Nephron (organoid): ENCODE measurements at regions not wholly inside any gene's neighbourhood (a gene's known extent, or its start where the extent isn't known, plus 50 kb on each side); places are given as distances from the start of the nearest gene placed in this dataset.

ENCODE experiments used
- H3K27ac Mint-ChIP-seq, 3 experiments: 2 replicates each; pipeline ENCODE4 v1.8.0; 2020; ENCODE audit warnings: mixed read lengths in 3 of 3, mild to moderate bottlenecking in 2 of 3, moderate library complexity in 1 of 3
- H3K27me3 Mint-ChIP-seq: 2 replicates; pipeline ENCODE4 v1.8.0; 2021; ENCODE audit warnings: low read depth, mild to moderate bottlenecking, moderate library complexity, mixed read lengths
- H3K36me3 Mint-ChIP-seq: 2 replicates; pipeline ENCODE4 v1.8.0; 2020; ENCODE audit warnings: low read depth, mixed read lengths
- H3K4me1 Mint-ChIP-seq: 2 replicates; pipeline ENCODE4 v1.8.0; 2020; ENCODE audit warnings: mixed read lengths
- H3K4me3 Mint-ChIP-seq, 3 experiments: 2 replicates each; pipeline ENCODE4 v1.8.0; 2020; ENCODE audit warnings: mild to moderate bottlenecking in 3 of 3, mixed read lengths in 3 of 3, moderate library complexity in 2 of 3
- H3K9me3 Mint-ChIP-seq: 2 replicates; pipeline ENCODE4 v1.8.0; 2020; ENCODE audit warnings: mixed read lengths
- TF ChIP-seq, protein P1 (sequence below), 3 experiments: fragments of 200-600 bp; sonication (generic); IDR thresholded peaks; one replicate each; pipeline ENCODE4 v1.5.0; 2021; ENCODE audit warnings: antibody characterized with exemption in 3 of 3; ENCODE audit not compliant: unreplicated experiment in 3 of 3

GRCh38 chr14:46230540-46230939, 421.0 kb downstream of the RPL10L start:
- Mint-ChIP-seq H3K9me3 (peaks cover 2% of the 10 kb centered on the region), H3K27ac (no peak overlapping the region), H3K27me3 (no peaks in the 10 kb centered on the region), H3K4me3 (no peak overlapping the region), H3K4me1 (peaks cover 5% of the 10 kb centered on the region), H3K36me3 (no peaks in the 10 kb centered on the region)
- TF ChIP-seq, protein P1, sequence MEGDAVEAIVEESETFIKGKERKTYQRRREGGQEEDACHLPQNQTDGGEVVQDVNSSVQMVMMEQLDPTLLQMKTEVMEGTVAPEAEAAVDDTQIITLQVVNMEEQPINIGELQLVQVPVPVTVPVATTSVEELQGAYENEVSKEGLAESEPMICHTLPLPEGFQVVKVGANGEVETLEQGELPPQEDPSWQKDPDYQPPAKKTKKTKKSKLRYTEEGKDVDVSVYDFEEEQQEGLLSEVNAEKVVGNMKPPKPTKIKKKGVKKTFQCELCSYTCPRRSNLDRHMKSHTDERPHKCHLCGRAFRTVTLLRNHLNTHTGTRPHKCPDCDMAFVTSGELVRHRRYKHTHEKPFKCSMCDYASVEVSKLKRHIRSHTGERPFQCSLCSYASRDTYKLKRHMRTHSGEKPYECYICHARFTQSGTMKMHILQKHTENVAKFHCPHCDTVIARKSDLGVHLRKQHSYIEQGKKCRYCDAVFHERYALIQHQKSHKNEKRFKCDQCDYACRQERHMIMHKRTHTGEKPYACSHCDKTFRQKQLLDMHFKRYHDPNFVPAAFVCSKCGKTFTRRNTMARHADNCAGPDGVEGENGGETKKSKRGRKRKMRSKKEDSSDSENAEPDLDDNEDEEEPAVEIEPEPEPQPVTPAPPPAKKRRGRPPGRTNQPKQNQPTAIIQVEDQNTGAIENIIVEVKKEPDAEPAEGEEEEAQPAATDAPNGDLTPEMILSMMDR (IDR thresholded peaks at IDR 0.05; ENCODE audit: unreplicated experiment in 3 of 3): no peak

DNA sequence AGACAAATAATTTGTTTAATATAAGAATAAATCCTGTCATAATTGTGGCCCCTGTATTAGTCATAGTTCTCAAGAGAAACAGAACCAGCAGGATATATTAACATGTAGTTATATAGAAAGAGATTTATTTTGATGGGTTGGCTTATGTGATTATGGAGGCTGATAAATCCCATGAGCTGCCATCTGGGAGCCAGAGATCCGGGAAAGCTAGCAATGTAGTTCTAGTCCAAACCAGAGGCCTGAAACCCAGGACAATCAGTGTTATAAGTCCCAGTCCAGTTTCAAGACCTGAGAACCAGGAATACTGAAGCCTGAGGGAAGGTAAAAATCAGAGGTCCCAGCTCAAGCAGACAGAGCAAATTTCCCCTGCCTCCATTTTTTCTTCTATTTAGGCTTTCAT, 435.8 kb downstream of the RPL10L start:
- Mint-ChIP-seq H3K9me3 (no peaks in the 10 kb centered on the region), H3K27ac (no peak overlapping the region), H3K27me3 (no peaks in the 10 kb centered on the region), H3K36me3 (no peaks in the 10 kb centered on the region), H3K4me1 (no peaks in the 10 kb centered on the region), H3K4me3 (no peak overlapping the region)
- TF ChIP-seq, protein P1 (IDR thresholded peaks at IDR 0.05; ENCODE audit: unreplicated experiment in 3 of 3): no peak

DNA sequence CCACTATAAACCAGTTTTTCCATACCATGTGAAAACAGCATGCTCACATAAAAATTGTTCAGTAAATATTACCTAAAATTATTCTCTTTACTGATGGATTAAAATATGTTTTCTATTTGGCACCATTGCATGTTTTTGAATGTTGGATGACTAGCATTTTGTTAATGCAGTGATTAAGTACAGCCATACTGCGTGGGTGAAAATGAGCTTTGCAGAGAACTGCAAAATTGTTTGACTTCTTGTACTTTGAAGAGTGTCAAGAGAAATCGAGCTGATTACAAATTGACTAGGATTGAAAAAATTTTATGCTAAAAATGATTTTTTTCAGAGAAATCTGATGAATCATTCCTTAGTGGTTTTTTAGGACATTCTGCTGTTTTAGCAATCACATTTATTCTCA, 452.9 kb downstream of the RPL10L start:
- no peaks in the 10 kb centered on the region for H3K27me3 Mint-ChIP-seq
- H3K27ac Mint-ChIP-seq: no peak overlapping the region
- no peaks in the 10 kb centered on the region for H3K36me3 Mint-ChIP-seq
- no peaks in the 10 kb centered on the region for H3K4me1 Mint-ChIP-seq
- H3K4me3 Mint-ChIP-seq: no peak overlapping the region
- no peaks in the 10 kb centered on the region for H3K9me3 Mint-ChIP-seq
- TF ChIP-seq, protein P1 (IDR thresholded peaks at IDR 0.05; ENCODE audit: unreplicated experiment in 3 of 3): no peak

GRCh38 chr14:46197856-46198255, 453.7 kb downstream of the RPL10L start:
- Mint-ChIP-seq H3K4me3 (no peak overlapping the region), H3K27ac (no peak overlapping the region), H3K36me3 (no peaks in the 10 kb centered on the region), H3K4me1 (no peaks in the 10 kb centered on the region), H3K9me3 (no peaks in the 10 kb centered on the region), H3K27me3 (no peaks in the 10 kb centered on the region)
- TF ChIP-seq, protein P1 (IDR thresholded peaks at IDR 0.05; ENCODE audit: unreplicated experiment in 3 of 3): no peak
